GDM1 (cell line): ENCODE measurements at regions not wholly inside any gene's neighbourhood (a gene's known extent, or its start where the extent isn't known, plus 50 kb on each side); places are given as distances from the start of the nearest gene placed in this dataset.

Experiments
- DNase-seq: peaks from one replicate; lab custom pipeline; 2025; lab: John Stamatoyannopoulos, UW

GRCh38 chr20:10990625-10991382, 317.0 kb upstream of the JAG1 start:
- no peak for DNase-seq

DNA sequence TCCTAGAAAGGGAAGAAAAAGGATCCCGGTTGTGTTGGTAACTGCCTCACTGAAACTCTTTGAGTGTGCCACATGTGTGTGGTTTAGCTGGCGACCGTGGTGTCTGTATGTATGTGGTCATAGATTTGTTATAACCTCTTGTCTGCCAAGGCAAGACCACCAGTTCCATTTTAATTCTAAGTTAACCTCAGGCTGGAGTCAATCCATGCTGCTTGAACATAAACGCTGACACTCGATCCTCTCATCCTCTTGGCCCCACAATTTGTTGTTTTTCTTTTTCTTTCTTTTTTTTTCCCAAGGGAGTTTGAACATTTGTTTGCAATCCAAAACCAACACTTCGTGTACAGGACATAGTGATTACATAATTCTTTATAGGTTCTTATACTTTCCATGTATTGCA, 318.9 kb upstream of the JAG1 start:
- DNase-seq = no peak

GRCh38 chr20:10994991-10995700, 321.3 kb upstream of the JAG1 start:
- DNase-seq = no peak

DNA sequence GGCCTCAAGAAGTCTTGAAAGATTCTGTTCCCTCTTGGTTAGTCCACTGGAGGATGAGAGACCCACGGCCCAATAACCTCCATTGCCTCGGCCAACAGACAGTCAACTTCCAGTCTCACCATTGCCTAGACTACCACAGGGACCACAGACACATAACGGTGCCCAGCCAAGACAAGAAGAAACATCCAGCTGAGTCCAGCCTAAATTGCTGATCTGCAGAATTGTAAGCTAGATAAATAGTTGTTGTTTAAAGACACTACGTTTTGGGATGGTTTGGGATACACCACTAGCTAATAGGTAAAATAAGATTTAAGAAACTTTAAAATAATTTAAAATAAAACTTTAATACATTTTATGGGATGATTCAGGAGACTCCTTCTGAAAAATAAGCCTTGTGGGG, 324.7 kb upstream of the JAG1 start:
- DNase-seq = no peak

- DNase-seq = no peak
These were observed 326.6 kb upstream of the JAG1 start for GRCh38 chr20:11000416-11000815.

- no peak for DNase-seq
These were observed 327.5 kb upstream of the JAG1 start for GRCh38 chr20:11001302-11001701.

- no peak for DNase-seq
These were observed 328.2 kb upstream of the JAG1 start for GRCh38 chr20:11001764-11002540.

DNA sequence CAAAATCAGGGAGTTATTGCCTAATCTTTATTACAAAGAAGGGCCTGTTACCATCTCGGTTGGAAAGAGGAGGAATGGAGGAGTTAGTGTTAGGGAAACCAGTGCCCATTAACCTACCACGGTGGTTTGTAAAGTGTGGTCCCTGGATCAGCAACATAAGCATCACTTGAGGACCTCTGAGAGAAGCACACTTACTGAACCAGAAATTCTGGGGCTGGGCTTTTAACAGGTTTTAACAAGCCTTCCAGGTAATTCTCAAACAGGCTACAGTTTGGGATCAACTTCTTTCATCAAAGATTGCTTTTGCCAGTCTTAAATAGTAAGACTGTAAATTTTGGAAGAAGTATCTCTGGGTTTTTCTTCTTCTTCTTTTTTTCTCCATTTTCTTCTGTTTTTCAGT, 329.5 kb upstream of the JAG1 start:
- DNase-seq = no peak

- DNase-seq = no peak
These were observed 334.7 kb upstream of the JAG1 start for GRCh38 chr20:11008444-11009033.

GRCh38 chr20:11011653-11012052, 337.9 kb upstream of the JAG1 start:
- DNase-seq = no peak

DNA sequence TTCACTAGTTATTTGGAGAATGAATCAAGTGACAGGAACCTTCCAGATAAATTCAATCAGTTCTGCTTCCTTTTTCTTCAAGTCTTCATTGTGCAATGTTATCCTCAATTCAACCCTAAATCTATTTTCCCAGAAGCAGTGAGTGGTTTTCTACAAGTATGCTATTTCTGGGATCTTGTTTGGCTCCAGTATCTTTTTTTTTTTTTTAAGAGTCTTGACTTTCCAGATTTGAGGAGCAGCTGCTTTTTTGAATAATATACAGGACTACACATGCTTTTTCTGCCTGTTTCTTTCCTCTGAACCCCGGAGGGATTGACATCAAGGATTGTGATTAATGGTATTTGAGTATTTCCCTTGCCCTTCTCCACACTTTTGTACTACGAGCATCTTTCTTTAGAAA, 339.2 kb upstream of the JAG1 start:
- no peak for DNase-seq

GRCh38 chr20:11013801-11014200, 340.0 kb upstream of the JAG1 start:
- DNase-seq = no peak

GRCh38 chr20:11015440-11015839, 341.6 kb upstream of the JAG1 start:
- no peak for DNase-seq

GRCh38 chr20:11017446-11017845, 343.6 kb upstream of the JAG1 start:
- no peak for DNase-seq

DNA sequence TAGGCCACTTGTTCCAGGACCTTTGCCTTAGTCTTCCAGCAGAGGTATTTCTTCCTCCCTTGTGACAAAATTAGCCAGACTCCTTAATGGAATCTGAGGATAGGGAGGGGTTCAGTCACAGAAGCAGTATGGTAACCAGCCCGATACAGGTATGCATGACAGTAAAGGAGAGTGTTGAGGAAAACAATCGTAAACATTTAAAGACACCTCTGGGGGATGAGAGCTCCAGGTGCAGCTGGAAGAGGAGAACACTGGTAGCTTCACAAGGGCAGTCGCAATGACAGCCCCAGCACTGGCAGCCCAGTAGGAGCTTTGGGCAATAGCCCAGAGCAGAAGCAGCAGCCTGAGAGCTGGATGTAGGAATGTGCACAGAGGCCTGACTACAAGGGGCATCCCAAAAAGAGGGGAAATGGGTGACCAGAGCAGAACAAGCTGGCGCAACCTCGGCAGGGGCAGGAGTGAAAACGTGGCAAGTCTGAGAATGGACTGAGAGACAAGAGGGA, 344.9 kb upstream of the JAG1 start:
- DNase-seq = no peak

DNA sequence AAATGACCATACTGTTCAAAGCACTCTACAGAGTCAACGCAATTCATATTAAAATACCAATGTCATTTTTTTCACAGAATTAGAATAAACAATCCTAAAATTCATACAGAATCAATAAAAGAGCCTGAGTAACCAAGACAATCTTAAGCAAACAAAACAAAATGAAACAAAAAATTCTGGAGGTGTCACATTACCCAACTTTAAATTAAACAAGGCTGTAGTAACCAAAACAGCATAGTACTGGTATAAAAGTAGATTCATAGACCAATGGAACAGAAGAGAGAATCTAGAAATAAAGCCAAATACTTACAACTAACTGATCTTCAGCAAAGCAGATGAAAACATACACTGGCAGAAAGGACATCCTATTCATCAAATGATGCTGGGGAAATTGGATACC, 346.9 kb upstream of the JAG1 start:
- no peak for DNase-seq

- DNase-seq = no peak
These were observed 353.4 kb upstream of the JAG1 start for GRCh38 chr20:11027224-11027623.

DNA sequence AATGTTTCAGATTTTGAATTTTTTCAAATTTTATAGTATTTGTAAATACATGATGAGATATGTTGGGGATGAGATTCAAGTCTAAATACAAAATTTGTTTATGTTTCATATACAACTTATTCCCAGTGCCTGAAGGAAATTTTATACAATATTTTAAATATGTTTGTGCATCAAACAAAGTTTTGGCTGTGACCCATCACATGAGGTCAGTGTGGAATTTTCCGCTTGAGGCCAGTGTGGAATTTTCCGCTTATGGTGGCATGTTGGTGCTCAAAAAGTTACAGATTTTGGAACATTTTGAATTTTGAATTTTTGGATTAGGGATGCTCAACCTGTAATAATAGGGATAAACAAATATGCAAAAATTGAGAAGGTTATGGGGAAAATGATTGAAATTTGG, 356.6 kb upstream of the JAG1 start:
- no peak for DNase-seq

- no peak for DNase-seq
These were observed 357.5 kb upstream of the JAG1 start for GRCh38 chr20:11031300-11031699.

GRCh38 chr20:11032611-11033010, 358.8 kb upstream of the JAG1 start:
- DNase-seq = no peak

- DNase-seq = no peak
These were observed 360.2 kb upstream of the JAG1 start for GRCh38 chr20:11034025-11034424.

DNA sequence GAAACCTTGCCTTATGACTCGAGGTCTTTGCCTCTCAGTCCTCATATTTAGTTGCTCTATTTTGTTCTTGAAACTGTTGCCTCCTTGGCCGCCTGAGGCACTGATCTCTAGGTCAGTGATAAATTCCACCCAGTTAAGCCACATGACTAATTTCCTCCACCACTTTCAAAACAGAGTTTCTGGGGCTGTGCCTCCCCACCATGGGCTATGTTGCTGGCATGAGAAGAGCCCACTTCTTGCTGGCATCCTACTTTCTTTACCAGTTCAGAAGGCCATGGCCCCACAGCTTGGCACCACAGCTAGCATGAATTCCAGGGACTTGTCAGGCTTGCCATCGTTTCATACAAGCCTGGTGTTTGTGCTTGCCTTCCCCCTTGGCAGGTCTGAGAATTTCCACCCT, 361.4 kb upstream of the JAG1 start:
- DNase-seq = no peak
